Endothelial cell (in vitro differentiated cells): ENCODE measurements at regions not wholly inside any gene's neighbourhood (a gene's known extent, or its start where the extent isn't known, plus 50 kb on each side); places are given as distances from the start of the nearest gene placed in this dataset.

Source experiments
- DNase-seq: peaks from one replicate; pipeline ENCODE4 v3.0.0; 2021; ENCODE audit warnings: low spot score
- H3K27ac Mint-ChIP-seq: one replicate; pipeline ENCODE4 v1.8.0; 2021; ENCODE audit warnings: mixed read lengths, inconsistent platforms; ENCODE audit not compliant: unreplicated experiment
- H3K27me3 Mint-ChIP-seq: one replicate; pipeline ENCODE4 v1.8.0; 2021; ENCODE audit warnings: mild to moderate bottlenecking, moderate library complexity, mixed read lengths, inconsistent platforms; ENCODE audit not compliant: unreplicated experiment
- H3K36me3 Mint-ChIP-seq: one replicate; pipeline ENCODE4 v1.8.0; 2021; ENCODE audit warnings: mild to moderate bottlenecking, low read depth, mixed read lengths, inconsistent platforms; ENCODE audit not compliant: unreplicated experiment
- H3K4me1 Mint-ChIP-seq: one replicate; pipeline ENCODE4 v1.8.0; 2021; ENCODE audit warnings: mild to moderate bottlenecking, mixed read lengths, inconsistent platforms; ENCODE audit not compliant: unreplicated experiment
- H3K4me3 Mint-ChIP-seq: one replicate; pipeline ENCODE4 v1.8.0; 2021; ENCODE audit warnings: mild to moderate bottlenecking, mixed read lengths, inconsistent platforms; ENCODE audit not compliant: unreplicated experiment
- H3K9me3 Mint-ChIP-seq: one replicate; pipeline ENCODE4 v1.8.0; 2021; ENCODE audit warnings: mixed read lengths, inconsistent platforms; ENCODE audit not compliant: unreplicated experiment
- TF ChIP-seq, protein P1 (sequence below): fragments of 200-600 bp; sonication (generic); IDR thresholded peaks from one replicate; pipeline ENCODE4 v1.5.0; 2021; ENCODE audit warnings: antibody characterized with exemption; ENCODE audit not compliant: unreplicated experiment

DNA sequence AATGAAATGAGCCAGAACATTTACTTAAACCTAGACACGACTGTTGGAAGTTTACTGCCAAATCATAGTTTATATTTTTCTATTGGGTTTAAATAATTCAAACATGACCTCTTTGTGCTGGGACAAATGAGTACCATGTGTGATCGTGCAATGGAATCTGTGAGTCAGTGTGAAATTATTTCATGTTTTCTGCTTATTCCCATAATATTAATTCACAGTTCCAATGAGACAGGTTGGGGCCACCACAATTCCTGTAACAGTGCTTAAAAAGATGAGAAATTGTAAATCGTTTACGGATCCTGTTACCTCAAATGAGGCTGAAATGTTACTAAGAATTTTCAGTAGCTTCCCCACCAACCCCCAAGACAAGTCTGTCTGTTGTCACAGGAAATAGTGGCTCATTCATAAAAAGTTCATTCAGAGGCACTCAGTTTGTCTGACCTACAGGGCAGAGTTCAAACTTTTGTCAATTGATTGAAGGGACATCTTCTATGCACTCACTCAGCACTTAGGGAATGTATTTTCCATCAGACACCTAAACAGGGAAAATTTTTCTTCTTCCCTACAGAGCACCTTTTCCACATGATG lies 563.9 kb upstream of the ADAMTS16 start:
- H3K27ac Mint-ChIP-seq, result no peak overlapping the region
- no peak overlapping the region for H3K4me3 Mint-ChIP-seq

DNA sequence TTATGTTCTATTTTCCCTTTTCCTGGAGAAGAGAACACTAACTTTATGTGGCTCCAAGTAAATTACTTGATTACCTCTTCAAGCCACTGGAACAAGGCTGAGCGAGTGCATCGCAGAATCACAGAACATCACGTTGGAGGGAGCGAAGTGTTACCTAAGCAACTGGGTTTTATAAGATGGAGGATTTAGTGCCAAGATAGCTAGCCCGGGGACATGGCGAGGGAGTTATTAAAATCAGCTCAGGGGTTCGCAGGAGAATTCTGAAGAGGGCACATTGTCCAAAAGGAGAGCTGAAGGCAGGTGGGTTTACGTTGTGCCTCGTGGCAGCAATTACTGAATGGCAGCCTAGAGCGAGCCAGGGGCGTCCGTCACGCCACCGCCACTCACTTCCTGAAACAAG lies 563.2 kb upstream of the ADAMTS16 start:
- Mint-ChIP-seq H3K4me1 (no peaks in the 10 kb centered on the region), H3K36me3 (no peaks in the 10 kb centered on the region), H3K4me3 (no peak overlapping the region), H3K27me3 (peaks cover 5% of the 10 kb centered on the region), H3K27ac (no peak overlapping the region), H3K9me3 (no peaks in the 10 kb centered on the region)
- no peak for DNase-seq
- TF ChIP-seq, protein P1, sequence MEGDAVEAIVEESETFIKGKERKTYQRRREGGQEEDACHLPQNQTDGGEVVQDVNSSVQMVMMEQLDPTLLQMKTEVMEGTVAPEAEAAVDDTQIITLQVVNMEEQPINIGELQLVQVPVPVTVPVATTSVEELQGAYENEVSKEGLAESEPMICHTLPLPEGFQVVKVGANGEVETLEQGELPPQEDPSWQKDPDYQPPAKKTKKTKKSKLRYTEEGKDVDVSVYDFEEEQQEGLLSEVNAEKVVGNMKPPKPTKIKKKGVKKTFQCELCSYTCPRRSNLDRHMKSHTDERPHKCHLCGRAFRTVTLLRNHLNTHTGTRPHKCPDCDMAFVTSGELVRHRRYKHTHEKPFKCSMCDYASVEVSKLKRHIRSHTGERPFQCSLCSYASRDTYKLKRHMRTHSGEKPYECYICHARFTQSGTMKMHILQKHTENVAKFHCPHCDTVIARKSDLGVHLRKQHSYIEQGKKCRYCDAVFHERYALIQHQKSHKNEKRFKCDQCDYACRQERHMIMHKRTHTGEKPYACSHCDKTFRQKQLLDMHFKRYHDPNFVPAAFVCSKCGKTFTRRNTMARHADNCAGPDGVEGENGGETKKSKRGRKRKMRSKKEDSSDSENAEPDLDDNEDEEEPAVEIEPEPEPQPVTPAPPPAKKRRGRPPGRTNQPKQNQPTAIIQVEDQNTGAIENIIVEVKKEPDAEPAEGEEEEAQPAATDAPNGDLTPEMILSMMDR, result no peak

More for the DNA sequence above, 563.9 kb upstream of the ADAMTS16 start:
- H3K36me3 Mint-ChIP-seq, result no peaks in the 10 kb centered on the region
- TF ChIP-seq, protein P1, result no peak
- H3K4me1 Mint-ChIP-seq, result no peaks in the 10 kb centered on the region
- H3K9me3 Mint-ChIP-seq, result no peaks in the 10 kb centered on the region
- H3K27me3 Mint-ChIP-seq, result peaks cover 4% of the 10 kb centered on the region
- DNase-seq, result no peak

DNA sequence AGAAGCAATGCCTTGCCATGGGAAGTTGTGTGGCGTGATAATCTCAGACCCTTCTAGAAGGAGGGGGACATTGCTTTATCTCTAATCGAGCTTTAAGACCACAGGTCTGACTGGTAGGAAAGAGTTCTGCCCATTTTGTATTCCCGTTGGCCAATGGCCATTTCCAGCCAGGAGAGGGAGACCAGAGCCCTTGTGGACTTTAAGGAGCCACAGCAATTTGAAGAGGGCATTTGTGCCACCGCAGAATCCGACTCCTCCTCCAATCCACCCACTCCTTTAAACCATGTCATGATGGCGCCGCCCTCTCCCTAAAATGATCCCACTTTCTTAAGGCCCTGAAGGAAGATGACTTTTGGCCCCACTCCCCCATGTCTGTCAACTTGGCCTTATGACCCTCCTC lies 560.5 kb upstream of the ADAMTS16 start:
- H3K4me1 Mint-ChIP-seq, result no peaks in the 10 kb centered on the region
- peaks cover 5% of the 10 kb centered on the region for H3K27me3 Mint-ChIP-seq
- no peak overlapping the region for H3K4me3 Mint-ChIP-seq
- no peak for DNase-seq
- TF ChIP-seq, protein P1, result no peak
- no peaks in the 10 kb centered on the region for H3K9me3 Mint-ChIP-seq
- no peaks in the 10 kb centered on the region for H3K36me3 Mint-ChIP-seq
- H3K27ac Mint-ChIP-seq, result no peak overlapping the region

DNA sequence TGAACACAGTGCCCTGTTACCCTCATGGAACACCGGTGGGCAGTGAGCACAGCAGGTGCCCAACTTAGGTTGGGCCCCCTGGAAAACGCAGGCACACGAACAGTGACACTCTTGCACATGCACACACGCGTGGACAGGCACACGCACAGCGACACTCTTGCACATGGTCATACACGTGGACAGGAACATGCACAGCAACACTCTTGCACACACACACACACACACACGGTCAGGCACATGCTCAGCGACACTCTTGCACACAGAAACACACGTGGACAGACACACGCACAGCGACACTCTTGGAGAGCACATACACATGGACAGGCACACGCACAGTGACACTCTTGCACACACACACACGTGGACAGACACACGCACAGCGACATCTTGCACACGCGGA lies 559.4 kb upstream of the ADAMTS16 start:
- Mint-ChIP-seq H3K9me3 (no peaks in the 10 kb centered on the region), H3K4me3 (no peak overlapping the region), H3K36me3 (no peaks in the 10 kb centered on the region), H3K27me3 (peaks cover 3% of the 10 kb centered on the region), H3K4me1 (no peaks in the 10 kb centered on the region), H3K27ac (no peak overlapping the region)
- no peak for DNase-seq
- TF ChIP-seq, protein P1, result no peak

DNA sequence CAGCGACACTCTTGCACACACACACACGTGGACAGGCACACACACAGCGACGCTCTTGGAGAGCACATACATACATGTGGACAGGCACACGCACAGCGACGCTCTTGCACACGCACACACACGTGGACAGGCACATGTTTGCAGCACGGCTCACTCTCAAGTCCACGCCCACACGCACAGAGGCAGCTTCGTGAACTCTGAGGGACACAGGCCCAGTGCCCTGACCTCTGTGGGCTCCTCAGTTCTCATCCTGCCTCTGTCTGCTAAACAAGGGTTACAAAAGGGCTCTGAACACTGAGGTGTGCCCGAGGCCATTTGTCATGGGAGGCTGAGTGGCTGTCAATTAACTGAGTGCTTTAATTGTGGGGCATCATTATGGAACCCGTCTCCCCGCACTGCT lies 558.8 kb upstream of the ADAMTS16 start:
- Mint-ChIP-seq H3K27me3 (peaks cover 3% of the 10 kb centered on the region), H3K36me3 (no peaks in the 10 kb centered on the region), H3K4me1 (no peaks in the 10 kb centered on the region), H3K9me3 (no peaks in the 10 kb centered on the region), H3K27ac (no peak overlapping the region), H3K4me3 (no peak overlapping the region)
- TF ChIP-seq, protein P1, result no peak
- no peak for DNase-seq
